Thyroid gland (tissue), 4 donors: ENCODE measurements at regions not wholly inside any gene's neighbourhood (a gene's known extent, or its start where the extent isn't known, plus 50 kb on each side); places are given as distances from the start of the nearest gene placed in this dataset.

ENCODE experiments used
- DNase-seq, 2 donors: peaks; one replicate each; pipeline ENCODE4 v3.0.0-alpha.2; 2019
- H3K27ac ChIP-seq, 3 donors: fragments of 200-600 bp; sonication (generic); 1 replicate in 2 of 3; 2 replicates in 1 of 3; pipeline ENCODE4 v1.5.1; 2016 to 2019; ENCODE audit warnings: mild to moderate bottlenecking in 1 of 3, moderate library complexity in 1 of 3
- H3K27me3 ChIP-seq: fragments of 200-600 bp; sonication (generic); one replicate; pipeline ENCODE4 v1.5.1; 2019
- H3K36me3 ChIP-seq, 2 donors: fragments of 200-600 bp; sonication (generic); one replicate each; pipeline ENCODE4 v1.5.1; 2016 to 2019
- H3K4me1 ChIP-seq, 2 donors: fragments of 200-600 bp; sonication (generic); one replicate each; pipeline ENCODE4 v1.5.1; 2017 to 2019
- H3K4me3 ChIP-seq, 3 donors: fragments of 200-600 bp; sonication (generic); replicated peaks in 1 of 3; 1 replicate in 2 of 3; 2 replicates in 1 of 3; pipeline ENCODE4 v1.5.1; 2016; ENCODE audit warnings: mild to moderate bottlenecking in 1 of 3
- H3K9me3 ChIP-seq: fragments of 200-600 bp; sonication (generic); one replicate; pipeline ENCODE4 v1.5.1; 2017
- CTCF ChIP-seq, 6 experiments: fragments of 200-600 bp in 3 of 6; fragments of 450-650 bp in 3 of 6; sonication (generic) in 3 of 6; IDR thresholded peaks; one replicate each; pipeline ENCODE4 v1.5.1; 2016 to 2019; ENCODE audit warnings: antibody characterized with exemption in 6 of 6, mild to moderate bottlenecking in 2 of 6, inconsistent platforms in 1 of 6, moderate library complexity in 1 of 6
- POLR2A ChIP-seq, 2 donors: fragments of 450-650 bp; IDR thresholded peaks; one replicate each; pipeline ENCODE4 v1.6.1; 2017; ENCODE audit warnings: antibody characterized with exemption in 2 of 2, mild to moderate bottlenecking in 2 of 2, moderate library complexity in 1 of 2
- WGBS, 2 donors: methylation state at CpG; one replicate each; pipeline ENCODE4 v1.1.5; 2017; 5-methylcytosine and 5-hydroxymethylcytosine counted together
- intact Hi-C: fragments of 100-400 bp; cut with DNase I; formaldehyde crosslinking; loops from one replicate; pipeline ENCODE4 v1.15.1; 2023

GRCh38 chr18:40897884-40898283 lies 1057.2 kb upstream of the PIK3C3 start:
- no peak overlapping the region for H3K27ac ChIP-seq
- H3K9me3 ChIP-seq: no peaks in the 10 kb centered on the region
- H3K27me3 ChIP-seq: no peaks in the 10 kb centered on the region
- 87 to 97% methylated on average over 3 of the region's 3 CpGs for WGBS, 2 donors
- intact Hi-C loops: no loop called here
- H3K4me1 ChIP-seq: no peaks in the 10 kb centered on the region
- TF ChIP-seq POLR2A (IDR thresholded peaks at IDR 0.05): no peak
- no peak for TF ChIP-seq CTCF (IDR thresholded peaks at IDR 0.05)
- DNase-seq: no peak
- H3K36me3 ChIP-seq: no peaks in the 10 kb centered on the region
- H3K4me3 ChIP-seq: no peak overlapping the region

DNA sequence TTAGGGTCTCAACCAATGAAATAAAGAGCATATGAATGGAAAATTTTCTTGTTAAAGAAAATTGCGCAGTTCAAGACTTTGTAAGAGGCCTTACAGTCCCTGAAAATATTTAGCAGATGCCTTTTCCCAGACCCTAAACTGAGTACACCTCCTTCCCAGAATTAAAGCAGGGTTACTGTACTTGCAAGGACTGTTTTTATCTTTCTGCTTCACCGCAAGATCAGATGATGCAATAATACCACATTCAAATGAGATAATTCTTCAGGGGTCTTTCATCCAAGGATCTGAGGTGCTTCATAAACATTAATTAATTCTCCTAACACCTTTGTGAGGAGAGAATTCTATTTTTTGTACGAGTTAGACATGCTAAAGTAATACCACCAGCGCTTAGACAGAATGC lies 1071.8 kb upstream of the PIK3C3 start:
- 88 to 94% methylated on average over 4 of the region's 4 CpGs for WGBS, 2 donors
- no peaks in the 10 kb centered on the region for H3K9me3 ChIP-seq
- H3K36me3 ChIP-seq: no peaks in the 10 kb centered on the region
- no peaks in the 10 kb centered on the region for H3K4me1 ChIP-seq
- no peak for DNase-seq
- no peaks in the 10 kb centered on the region for H3K27me3 ChIP-seq
- no peak overlapping the region for H3K4me3 ChIP-seq
- H3K27ac ChIP-seq: no peak overlapping the region
- TF ChIP-seq POLR2A (IDR thresholded peaks at IDR 0.05): no peak
- no peak for TF ChIP-seq CTCF (IDR thresholded peaks at IDR 0.05)
- intact Hi-C loops: no loop called here

DNA sequence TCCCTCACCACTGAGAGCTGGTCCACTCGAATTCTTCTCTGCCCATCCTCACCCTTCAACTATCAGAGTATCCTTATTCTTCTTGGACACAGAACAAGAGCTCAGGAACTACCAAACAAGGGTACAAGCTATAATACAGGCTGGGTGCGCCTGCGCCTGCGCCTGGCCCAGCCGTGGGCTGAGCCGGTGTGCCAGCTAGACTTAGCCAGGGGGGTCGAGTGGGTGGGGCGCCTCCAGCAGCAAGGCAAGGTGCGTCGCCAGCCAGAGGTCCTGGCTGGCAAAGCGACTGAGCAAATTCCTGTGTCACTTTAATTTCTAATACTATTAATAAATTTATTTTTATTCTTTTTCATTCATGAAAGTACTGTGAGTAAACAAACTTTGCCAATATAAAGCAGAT lies 1072.6 kb upstream of the PIK3C3 start:
- no peak overlapping the region for H3K4me3 ChIP-seq
- 86 to 93% methylated on average over 11 of the region's 11 CpGs for WGBS, 2 donors
- TF ChIP-seq CTCF (IDR thresholded peaks at IDR 0.05) (no peak), POLR2A (IDR thresholded peaks at IDR 0.05) (no peak)
- intact Hi-C loops: no loop called here
- H3K9me3 ChIP-seq: no peaks in the 10 kb centered on the region
- H3K4me1 ChIP-seq: no peaks in the 10 kb centered on the region
- H3K27me3 ChIP-seq: no peaks in the 10 kb centered on the region
- H3K27ac ChIP-seq: no peak overlapping the region
- H3K36me3 ChIP-seq: no peaks in the 10 kb centered on the region
- no peak for DNase-seq

GRCh38 chr18:40878371-40878770 lies 1076.7 kb upstream of the PIK3C3 start:
- Histone ChIP-seq H3K36me3 (no peaks in the 10 kb centered on the region), H3K4me3 (no peak overlapping the region), H3K27me3 (no peaks in the 10 kb centered on the region), H3K4me1 (no peaks in the 10 kb centered on the region), H3K9me3 (no peaks in the 10 kb centered on the region), H3K27ac (no peak overlapping the region)
- WGBS, 2 donors: 42 to 48% methylated on average over 1 of the region's 1 CpG
- TF ChIP-seq POLR2A (IDR thresholded peaks at IDR 0.05): no peak
- TF ChIP-seq CTCF (IDR thresholded peaks at IDR 0.05): no peak
- no peak for DNase-seq
- intact Hi-C loops: no loop called here

- WGBS, 2 donors: 81 to 85% methylated on average over 5 of the region's 5 CpGs
Observed at GRCh38 chr18:40877096-40877495, 1077.9 kb upstream of the PIK3C3 start.

More at GRCh38 chr18:40877096-40877495, 1077.9 kb upstream of the PIK3C3 start:
- Histone ChIP-seq H3K4me1 (no peaks in the 10 kb centered on the region), H3K36me3 (no peaks in the 10 kb centered on the region), H3K4me3 (no peak overlapping the region), H3K9me3 (no peaks in the 10 kb centered on the region), H3K27me3 (no peaks in the 10 kb centered on the region), H3K27ac (no peak overlapping the region)
- DNase-seq: no peak
- intact Hi-C loops: no loop called here
- TF ChIP-seq CTCF (IDR thresholded peaks at IDR 0.05) (no peak), POLR2A (IDR thresholded peaks at IDR 0.05) (no peak)
